Thoracic aorta (tissue), 2 donors: ENCODE measurements at regions not wholly inside any gene's neighbourhood (a gene's known extent, or its start where the extent isn't known, plus 50 kb on each side); places are given as distances from the start of the nearest gene placed in this dataset.

Source experiments
- ATAC-seq: fragments of 150-250 bp; one replicate; pipeline ENCODE4 v1.8.0; 2017; ENCODE audit warnings: low read depth; ENCODE audit not compliant: insufficient number of reproducible peaks, low FRiP score
- DNase-seq: peaks from one replicate; pipeline ENCODE4 v3.0.0-alpha.2; 2020; ENCODE audit warnings: low spot score
- H3K27ac ChIP-seq, 2 donors: fragments of 200-600 bp; sonication (generic); 1 replicate in 1 of 2; 2 replicates in 1 of 2; pipeline ENCODE4 v1.5.1; 2016; ENCODE audit warnings: mild to moderate bottlenecking in 2 of 2, moderate library complexity in 2 of 2
- H3K27me3 ChIP-seq: fragments of 200-600 bp; sonication (generic); replicated peaks from 2 replicates; pipeline ENCODE4 v1.6.0; 2016; ENCODE audit warnings: mild to moderate bottlenecking; ENCODE audit not compliant: insufficient read depth
- H3K36me3 ChIP-seq: fragments of 200-600 bp; sonication (generic); one replicate; pipeline ENCODE4 v1.5.1; 2016
- H3K4me1 ChIP-seq, 2 donors: fragments of 200-600 bp; sonication (generic); 1 replicate in 1 of 2; 2 replicates in 1 of 2; pipeline versions ENCODE4 v1.5.1 to v1.6.0; 2016; ENCODE audit warnings: low read depth in 2 of 2, mild to moderate bottlenecking in 1 of 2; ENCODE audit not compliant: control insufficient read depth in 1 of 2
- H3K4me3 ChIP-seq: fragments of 200-600 bp; sonication (generic); 2 replicates; pipeline ENCODE4 v1.5.1; 2016; ENCODE audit warnings: mild to moderate bottlenecking
- H3K9me3 ChIP-seq: fragments of 200-600 bp; sonication (generic); 2 replicates; pipeline ENCODE4 v1.5.1; 2016
- TF ChIP-seq, protein P1 (sequence below): fragments of 200-600 bp; sonication (generic); IDR thresholded peaks from one replicate; pipeline ENCODE4 v1.5.1; 2019; ENCODE audit warnings: antibody characterized with exemption

DNA sequence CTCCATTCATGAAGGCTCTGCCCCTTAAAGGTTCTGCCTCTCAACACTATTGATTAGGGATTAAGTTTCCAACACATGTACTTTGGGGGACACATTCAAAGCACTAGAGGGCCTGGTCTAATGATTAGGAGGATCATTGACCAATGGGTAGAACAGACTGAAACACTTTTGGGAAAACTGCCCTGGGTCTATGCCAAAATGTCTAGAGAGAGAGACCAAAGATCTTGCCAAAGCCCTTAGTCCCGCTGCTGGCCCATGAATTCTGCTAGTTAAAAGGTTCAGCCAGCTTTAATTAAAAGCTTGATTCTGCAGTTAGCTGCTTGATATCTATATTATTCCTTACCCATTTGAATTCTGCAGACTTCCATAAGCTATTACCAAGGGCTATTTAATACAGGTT, 613.2 kb downstream of the SLC4A3 start:
- Histone ChIP-seq H3K27ac (no peak overlapping the region), H3K4me1 (peaks cover 10 to 12% of the 10 kb centered on the region in 2 donors), H3K4me3 (no peak overlapping the region), H3K36me3 (no peaks in the 10 kb centered on the region), H3K27me3 (no peaks in the 10 kb centered on the region), H3K9me3 (no peaks in the 10 kb centered on the region)
- DNase-seq (no peak), ATAC-seq (no peak)
- TF ChIP-seq, protein P1, sequence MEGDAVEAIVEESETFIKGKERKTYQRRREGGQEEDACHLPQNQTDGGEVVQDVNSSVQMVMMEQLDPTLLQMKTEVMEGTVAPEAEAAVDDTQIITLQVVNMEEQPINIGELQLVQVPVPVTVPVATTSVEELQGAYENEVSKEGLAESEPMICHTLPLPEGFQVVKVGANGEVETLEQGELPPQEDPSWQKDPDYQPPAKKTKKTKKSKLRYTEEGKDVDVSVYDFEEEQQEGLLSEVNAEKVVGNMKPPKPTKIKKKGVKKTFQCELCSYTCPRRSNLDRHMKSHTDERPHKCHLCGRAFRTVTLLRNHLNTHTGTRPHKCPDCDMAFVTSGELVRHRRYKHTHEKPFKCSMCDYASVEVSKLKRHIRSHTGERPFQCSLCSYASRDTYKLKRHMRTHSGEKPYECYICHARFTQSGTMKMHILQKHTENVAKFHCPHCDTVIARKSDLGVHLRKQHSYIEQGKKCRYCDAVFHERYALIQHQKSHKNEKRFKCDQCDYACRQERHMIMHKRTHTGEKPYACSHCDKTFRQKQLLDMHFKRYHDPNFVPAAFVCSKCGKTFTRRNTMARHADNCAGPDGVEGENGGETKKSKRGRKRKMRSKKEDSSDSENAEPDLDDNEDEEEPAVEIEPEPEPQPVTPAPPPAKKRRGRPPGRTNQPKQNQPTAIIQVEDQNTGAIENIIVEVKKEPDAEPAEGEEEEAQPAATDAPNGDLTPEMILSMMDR, result no peak

DNA sequence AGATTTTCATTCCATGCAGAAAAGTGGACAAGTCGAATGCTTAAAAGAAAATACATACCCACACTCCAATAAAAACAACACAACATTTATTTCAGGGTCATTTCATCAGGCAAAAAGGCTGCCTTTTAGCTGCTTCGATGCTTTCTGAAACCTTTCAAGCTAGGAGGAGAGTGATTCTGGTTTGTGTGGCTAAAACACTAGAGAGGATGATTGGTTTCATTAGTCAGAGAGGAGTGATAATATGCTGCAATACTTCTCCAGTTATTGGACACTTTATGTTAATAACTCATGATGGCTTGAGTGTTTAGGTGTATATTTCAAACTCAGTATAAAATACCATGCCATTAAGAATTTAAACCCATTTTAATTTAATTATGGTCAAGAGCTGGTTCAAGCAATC, 614.0 kb downstream of the SLC4A3 start:
- H3K27ac ChIP-seq, result no peak overlapping the region
- no peaks in the 10 kb centered on the region for H3K9me3 ChIP-seq
- H3K27me3 ChIP-seq, result no peaks in the 10 kb centered on the region
- peaks cover 10 to 12% of the 10 kb centered on the region in 2 donors for H3K4me1 ChIP-seq
- ATAC-seq (no peak), DNase-seq (no peak)
- no peak overlapping the region for H3K4me3 ChIP-seq
- TF ChIP-seq, protein P1, result no peak
- no peaks in the 10 kb centered on the region for H3K36me3 ChIP-seq

DNA sequence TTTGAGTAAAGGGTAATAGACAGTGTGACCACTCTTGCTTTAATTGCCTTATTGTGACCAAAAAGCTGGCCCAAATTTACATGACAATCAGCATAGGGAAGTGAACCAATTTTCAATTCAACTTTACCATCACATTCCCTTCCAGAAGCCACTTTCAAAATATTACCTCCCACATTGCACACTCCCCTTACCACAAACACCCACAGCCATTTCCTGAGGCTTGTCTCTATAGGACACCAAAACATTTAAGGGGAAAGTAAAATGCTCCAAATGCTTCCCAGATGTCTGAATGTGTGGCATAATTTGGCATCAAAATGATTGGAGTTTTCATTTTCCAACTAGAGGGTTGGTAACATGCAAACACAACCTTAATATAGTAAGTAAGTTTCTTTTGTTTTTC, 616.1 kb downstream of the SLC4A3 start:
- ATAC-seq (no peak), DNase-seq (no peak)
- no peak overlapping the region for H3K27ac ChIP-seq
- peaks cover 10 to 12% of the 10 kb centered on the region in 2 donors for H3K4me1 ChIP-seq
- no peaks in the 10 kb centered on the region for H3K27me3 ChIP-seq
- no peak overlapping the region for H3K4me3 ChIP-seq
- no peaks in the 10 kb centered on the region for H3K9me3 ChIP-seq
- TF ChIP-seq, protein P1, result no peak
- H3K36me3 ChIP-seq, result no peaks in the 10 kb centered on the region

DNA sequence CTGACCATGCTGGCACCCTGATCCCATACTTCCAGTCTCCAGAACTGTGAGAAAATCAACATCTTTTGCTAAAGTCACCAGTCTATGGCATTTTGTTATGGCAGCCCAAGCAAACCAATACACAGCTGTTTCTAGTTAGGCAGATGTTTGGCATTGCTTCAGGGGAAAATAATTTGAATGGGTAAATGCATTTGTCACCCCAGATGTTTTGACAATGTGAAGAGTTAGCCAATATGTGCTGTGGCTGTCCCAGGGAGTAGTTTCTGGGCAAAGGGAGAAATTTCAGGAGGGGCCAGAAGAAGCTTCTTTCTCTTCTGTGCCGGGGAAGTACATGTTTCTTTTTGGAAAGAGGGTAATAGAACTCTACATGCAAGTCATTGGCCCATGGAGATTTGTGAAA, 619.0 kb downstream of the SLC4A3 start:
- H3K27me3 ChIP-seq, result no peaks in the 10 kb centered on the region
- H3K9me3 ChIP-seq, result no peaks in the 10 kb centered on the region
- TF ChIP-seq, protein P1, result no peak
- DNase-seq (no peak), ATAC-seq (no peak)
- peaks cover 4 to 5% of the 10 kb centered on the region in 2 donors for H3K4me1 ChIP-seq
- no peak overlapping the region for H3K27ac ChIP-seq
- no peaks in the 10 kb centered on the region for H3K36me3 ChIP-seq
- H3K4me3 ChIP-seq, result no peak overlapping the region

DNA sequence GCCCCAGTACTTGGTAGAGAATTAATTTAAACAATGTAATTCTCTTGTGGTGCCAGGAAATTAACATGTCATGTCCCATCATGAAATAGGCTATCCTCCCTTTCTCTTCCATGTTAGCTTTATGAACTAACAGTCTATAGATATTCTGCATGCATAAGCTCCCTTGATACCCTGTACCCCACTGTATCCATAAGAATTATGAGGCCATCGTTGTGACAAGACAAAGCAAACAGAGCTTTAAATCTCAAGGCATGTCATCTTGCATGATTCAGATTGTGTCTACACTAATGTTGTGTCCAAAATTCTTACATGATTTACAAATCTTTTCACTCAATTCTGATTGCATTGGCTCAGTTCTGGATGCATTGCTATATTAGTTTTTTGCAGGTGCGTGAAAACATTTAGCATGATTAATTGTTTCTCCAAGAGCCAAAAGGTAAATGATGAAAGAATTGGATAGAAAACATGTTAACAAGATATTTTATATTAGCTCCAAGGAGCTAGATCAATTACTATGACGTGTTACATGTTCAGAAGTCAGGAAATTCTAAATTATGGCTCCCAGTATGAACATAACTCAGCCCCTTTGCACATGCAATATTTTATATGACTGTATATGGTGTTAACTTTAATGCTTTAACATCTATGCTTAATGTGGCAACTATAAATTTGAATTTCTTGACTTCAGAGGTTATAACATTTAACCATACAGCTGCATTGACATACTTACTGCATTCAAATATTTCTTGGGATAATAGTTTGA, 620.3 kb downstream of the SLC4A3 start:
- ATAC-seq (no peak), DNase-seq (no peak)
- Histone ChIP-seq H3K4me3 (no peak overlapping the region), H3K27ac (no peak overlapping the region), H3K4me1 (no peaks in the 10 kb centered on the region), H3K36me3 (no peaks in the 10 kb centered on the region), H3K9me3 (no peaks in the 10 kb centered on the region), H3K27me3 (no peaks in the 10 kb centered on the region)
- TF ChIP-seq, protein P1, result no peak
